ENCODE measurements at regions not wholly inside any gene's neighbourhood (a gene's known extent, or its start where the extent isn't known, plus 50 kb on each side); places are given as distances from the start of the nearest gene placed in this dataset.

- TF ChIP-seq, protein P1, sequence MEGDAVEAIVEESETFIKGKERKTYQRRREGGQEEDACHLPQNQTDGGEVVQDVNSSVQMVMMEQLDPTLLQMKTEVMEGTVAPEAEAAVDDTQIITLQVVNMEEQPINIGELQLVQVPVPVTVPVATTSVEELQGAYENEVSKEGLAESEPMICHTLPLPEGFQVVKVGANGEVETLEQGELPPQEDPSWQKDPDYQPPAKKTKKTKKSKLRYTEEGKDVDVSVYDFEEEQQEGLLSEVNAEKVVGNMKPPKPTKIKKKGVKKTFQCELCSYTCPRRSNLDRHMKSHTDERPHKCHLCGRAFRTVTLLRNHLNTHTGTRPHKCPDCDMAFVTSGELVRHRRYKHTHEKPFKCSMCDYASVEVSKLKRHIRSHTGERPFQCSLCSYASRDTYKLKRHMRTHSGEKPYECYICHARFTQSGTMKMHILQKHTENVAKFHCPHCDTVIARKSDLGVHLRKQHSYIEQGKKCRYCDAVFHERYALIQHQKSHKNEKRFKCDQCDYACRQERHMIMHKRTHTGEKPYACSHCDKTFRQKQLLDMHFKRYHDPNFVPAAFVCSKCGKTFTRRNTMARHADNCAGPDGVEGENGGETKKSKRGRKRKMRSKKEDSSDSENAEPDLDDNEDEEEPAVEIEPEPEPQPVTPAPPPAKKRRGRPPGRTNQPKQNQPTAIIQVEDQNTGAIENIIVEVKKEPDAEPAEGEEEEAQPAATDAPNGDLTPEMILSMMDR (IDR thresholded peaks at IDR 0.05), result no peak
- DNase-seq (ENCODE audit: low spot score in 2 of 2), result no peak
- Histone ChIP-seq H3K27me3 (no peaks in the 10 kb centered on the region), H3K36me3 (no peaks in the 10 kb centered on the region), H3K27ac (no peak overlapping the region), H3K4me3 (no peak overlapping the region), H3K4me1 (no peaks in the 10 kb centered on the region), H3K9me3 (no peaks in the 10 kb centered on the region)
- intact Hi-C loops (cut with DNase I), result no loop called here
Observed at GRCh38 chr4:160127211-160127610, 1024.3 kb downstream of the RAPGEF2 start.

GRCh38 chr4:160129439-160129838, 1026.6 kb downstream of the RAPGEF2 start:
- TF ChIP-seq, protein P1 (IDR thresholded peaks at IDR 0.05), result no peak
- peaks cover 0 to 3% of the 10 kb centered on the region in 2 donors for H3K9me3 ChIP-seq
- H3K27me3 ChIP-seq, result no peaks in the 10 kb centered on the region
- no peak overlapping the region for H3K4me3 ChIP-seq
- DNase-seq (ENCODE audit: low spot score in 2 of 2), result no peak
- H3K4me1 ChIP-seq, result no peaks in the 10 kb centered on the region
- intact Hi-C loops (cut with DNase I), result no loop called here
- no peaks in the 10 kb centered on the region for H3K36me3 ChIP-seq
- H3K27ac ChIP-seq, result no peak overlapping the region

DNA sequence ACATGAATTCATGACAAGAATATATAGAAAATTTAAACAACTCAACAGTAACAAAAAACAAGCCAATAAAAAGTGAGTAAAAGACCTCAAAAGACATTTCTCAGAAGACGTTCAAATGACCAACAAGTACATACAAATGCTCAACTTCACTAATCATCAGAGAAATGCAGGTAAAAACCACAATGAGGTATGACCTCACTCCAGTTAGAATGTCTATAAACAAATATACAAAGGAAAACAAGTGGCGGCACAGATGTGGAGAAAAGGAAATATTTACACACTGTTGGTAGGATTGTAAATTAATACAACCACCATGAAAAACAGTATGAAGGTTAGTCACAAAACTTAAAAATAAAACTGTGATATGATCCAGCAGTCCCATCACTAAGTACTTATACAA, 1033.1 kb downstream of the RAPGEF2 start:
- Histone ChIP-seq H3K36me3 (no peaks in the 10 kb centered on the region), H3K27me3 (no peaks in the 10 kb centered on the region), H3K9me3 (peaks cover 0 to 3% of the 10 kb centered on the region in 2 donors), H3K4me1 (no peaks in the 10 kb centered on the region), H3K27ac (no peak overlapping the region), H3K4me3 (no peak overlapping the region)
- TF ChIP-seq, protein P1 (IDR thresholded peaks at IDR 0.05), result no peak
- intact Hi-C loops (cut with DNase I), result no loop called here
- DNase-seq (ENCODE audit: low spot score in 2 of 2), result no peak

DNA sequence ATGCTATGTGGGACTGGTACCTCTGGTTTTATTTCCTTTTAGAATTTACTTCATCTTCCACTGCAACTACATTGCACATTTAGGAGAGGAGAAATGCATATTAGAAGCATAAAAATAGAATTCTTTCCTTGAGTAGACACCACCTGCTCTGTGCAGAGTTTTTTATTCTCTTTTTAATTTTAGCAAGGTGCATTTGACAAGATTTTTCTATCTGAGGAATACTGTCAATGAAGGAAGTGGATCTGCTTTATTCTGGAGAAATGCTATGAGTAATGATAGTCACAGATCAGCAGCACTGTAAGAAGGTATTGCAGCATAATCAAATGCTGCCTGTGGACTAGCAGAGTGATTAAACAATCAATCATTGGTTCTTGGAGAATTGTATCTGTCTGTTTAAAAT, 1038.3 kb downstream of the RAPGEF2 start:
- Histone ChIP-seq H3K27me3 (no peaks in the 10 kb centered on the region), H3K36me3 (no peaks in the 10 kb centered on the region), H3K4me1 (no peaks in the 10 kb centered on the region), H3K4me3 (no peak overlapping the region), H3K27ac (no peak overlapping the region), H3K9me3 (no peaks in the 10 kb centered on the region)
- TF ChIP-seq, protein P1 (IDR thresholded peaks at IDR 0.05), result no peak
- intact Hi-C loops (cut with DNase I), result no loop called here
- DNase-seq (ENCODE audit: low spot score in 2 of 2), result no peak

- no peak for DNase-seq (ENCODE audit: low spot score in 2 of 2)
- intact Hi-C loops (cut with DNase I), result no loop called here
- TF ChIP-seq, protein P1 (IDR thresholded peaks at IDR 0.05), result no peak
Observed at GRCh38 chr4:160142579-160142978, 1039.7 kb downstream of the RAPGEF2 start.

DNA sequence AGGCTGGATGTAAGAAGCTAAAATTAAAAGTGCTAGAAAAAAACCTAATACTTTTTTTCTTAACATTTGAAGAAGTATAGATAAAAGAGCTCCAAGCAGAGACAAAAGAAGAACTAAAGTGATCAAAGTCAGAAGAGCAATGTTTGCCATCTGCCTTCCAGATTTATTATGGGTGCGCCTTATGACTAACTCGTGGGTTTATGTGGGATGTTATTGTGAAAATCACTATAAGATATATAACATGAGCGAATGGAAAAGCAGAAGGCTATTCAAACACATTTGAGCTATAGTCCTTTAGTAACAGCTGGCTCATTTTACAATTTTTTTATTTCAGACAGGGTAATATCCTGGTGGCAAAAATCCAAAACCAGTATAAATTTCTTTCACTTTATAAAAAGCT, 1040.7 kb downstream of the RAPGEF2 start:
- Histone ChIP-seq H3K27ac (no peak overlapping the region), H3K4me1 (no peaks in the 10 kb centered on the region), H3K36me3 (no peaks in the 10 kb centered on the region), H3K27me3 (no peaks in the 10 kb centered on the region), H3K9me3 (no peaks in the 10 kb centered on the region), H3K4me3 (no peak overlapping the region)
- TF ChIP-seq, protein P1 (IDR thresholded peaks at IDR 0.05), result no peak
- no peak for DNase-seq (ENCODE audit: low spot score in 2 of 2)
- intact Hi-C loops (cut with DNase I), result no loop called here

More at GRCh38 chr4:160142579-160142978, 1039.7 kb downstream of the RAPGEF2 start:
- Histone ChIP-seq H3K27me3 (no peaks in the 10 kb centered on the region), H3K4me1 (no peaks in the 10 kb centered on the region), H3K36me3 (no peaks in the 10 kb centered on the region), H3K4me3 (no peak overlapping the region), H3K27ac (no peak overlapping the region), H3K9me3 (no peaks in the 10 kb centered on the region)

Measured in ascending aorta (tissue), 2 donors.